T-helper 17 cell (primary cell): ENCODE measurements at regions not wholly inside any gene's neighbourhood (a gene's known extent, or its start where the extent isn't known, plus 50 kb on each side); places are given as distances from the start of the nearest gene placed in this dataset.
"Not testable (repeated sequence)": the region's sequence is repeated elsewhere in the genome, so short reads cannot be mapped to it uniquely, and the experiment has no call there.

ENCODE experiments used
- ATAC-seq: fragments of 150-1000 bp; cut with Tn5 transposase; 2 replicates; pipeline ENCODE4 v1.10.0; 2021; ENCODE audit warnings: mild to moderate bottlenecking, moderate library complexity
- DNase-seq, 3 donors: peaks; one replicate each; pipeline versions ENCODE4 v3.0.0 to v3.0.0-alpha.2; 2020 to 2021
- H3K9me3 ChIP-seq: one replicate; pipeline ENCODE4 v1.7.0; 2013; ENCODE audit warnings: low read length, mild to moderate bottlenecking; ENCODE audit not compliant: control insufficient read depth, poor library complexity, severe bottlenecking
- H3K27ac Mint-ChIP-seq: one replicate; pipeline ENCODE4 v1.8.0; 2022; ENCODE audit warnings: mild to moderate bottlenecking, moderate library complexity, mixed read lengths
- H3K27me3 Mint-ChIP-seq: one replicate; pipeline ENCODE4 v1.8.0; 2022; ENCODE audit warnings: mixed read lengths
- H3K36me3 Mint-ChIP-seq: one replicate; pipeline ENCODE4 v1.8.0; 2022; ENCODE audit warnings: low read depth, mixed read lengths
- H3K4me1 Mint-ChIP-seq: one replicate; pipeline ENCODE4 v1.8.0; 2022; ENCODE audit warnings: mild to moderate bottlenecking, mixed read lengths
- H3K4me3 Mint-ChIP-seq: one replicate; pipeline ENCODE4 v1.8.0; 2022; ENCODE audit warnings: mild to moderate bottlenecking, moderate library complexity, mixed read lengths

DNA sequence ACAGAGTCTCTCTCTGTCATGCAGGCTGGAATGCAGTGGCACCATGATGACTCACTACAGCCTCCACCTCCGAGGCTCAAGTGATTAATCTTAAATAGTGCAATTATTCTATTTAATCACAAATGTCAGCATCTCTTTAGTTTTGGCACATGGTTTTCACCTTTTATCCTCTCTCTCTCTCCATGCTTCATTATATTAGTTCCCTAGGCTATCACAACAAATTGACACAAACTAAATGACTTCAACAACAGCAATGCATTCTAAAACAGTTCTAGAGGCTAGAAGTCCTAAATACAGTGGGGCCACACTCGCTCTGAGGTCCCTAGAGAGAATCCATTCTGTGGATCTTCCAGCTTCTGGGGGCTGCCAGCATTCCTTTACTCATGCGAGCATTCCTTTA is 178.2 kb upstream of the ZNG1F start:
- not testable (repeated sequence) for DNase-seq, H3K4me1 Mint-ChIP-seq, H3K4me3 Mint-ChIP-seq, H3K36me3 Mint-ChIP-seq, H3K27me3 Mint-ChIP-seq, H3K27ac Mint-ChIP-seq, ATAC-seq, H3K9me3 ChIP-seq

DNA sequence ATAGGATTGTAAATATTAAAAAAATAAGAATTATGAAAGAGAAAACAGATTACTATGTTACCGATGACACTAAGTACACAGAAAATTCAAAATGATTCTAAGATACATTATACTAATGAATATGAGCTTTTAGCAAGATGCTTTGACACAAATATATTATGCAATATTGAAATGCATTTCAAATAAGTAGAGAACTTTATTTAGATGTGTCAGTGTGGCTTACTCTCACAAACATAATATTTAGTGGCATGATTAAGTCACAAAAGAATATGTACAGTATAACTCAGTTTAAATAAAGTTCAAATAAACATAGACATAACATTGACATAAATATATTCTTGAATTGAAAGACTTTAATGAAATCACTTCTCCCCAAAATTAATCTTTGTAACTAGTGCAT is 172.7 kb upstream of the ZNG1F start:
- H3K9me3 ChIP-seq, DNase-seq, H3K4me1 Mint-ChIP-seq, H3K36me3 Mint-ChIP-seq, ATAC-seq, H3K4me3 Mint-ChIP-seq, H3K27ac Mint-ChIP-seq, H3K27me3 Mint-ChIP-seq: not testable (repeated sequence)

DNA sequence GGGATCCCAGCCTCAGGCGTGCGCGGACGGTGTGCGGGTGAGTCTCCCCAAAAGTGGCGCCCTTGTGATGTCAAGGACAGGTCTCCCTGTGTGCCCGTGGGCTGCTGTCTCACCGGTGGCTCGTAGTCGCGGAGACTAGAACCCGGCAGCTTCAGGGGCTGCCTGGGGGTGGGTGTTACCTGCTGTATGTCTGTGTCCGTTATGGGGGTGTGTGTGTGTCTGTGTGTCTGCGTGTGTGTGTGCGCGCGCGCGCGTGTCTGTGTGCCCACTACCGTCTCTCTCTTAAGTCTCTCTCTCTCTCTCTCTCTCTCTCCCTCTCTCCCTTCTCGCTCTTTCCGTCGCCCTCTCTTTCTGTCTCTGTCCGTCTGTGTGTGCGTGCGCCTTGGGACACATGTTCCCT is 170.0 kb upstream of the ZNG1F start:
- not testable (repeated sequence) for H3K9me3 ChIP-seq, H3K27me3 Mint-ChIP-seq, H3K4me1 Mint-ChIP-seq, H3K36me3 Mint-ChIP-seq
- peak in 1 of 3 donors; percentile 12 for DNase-seq
- Mint-ChIP-seq H3K4me3 (peak overlapping the region; percentile 97), H3K27ac (peak overlapping the region; percentile 89)
- peak; percentile 50 for ATAC-seq

DNA sequence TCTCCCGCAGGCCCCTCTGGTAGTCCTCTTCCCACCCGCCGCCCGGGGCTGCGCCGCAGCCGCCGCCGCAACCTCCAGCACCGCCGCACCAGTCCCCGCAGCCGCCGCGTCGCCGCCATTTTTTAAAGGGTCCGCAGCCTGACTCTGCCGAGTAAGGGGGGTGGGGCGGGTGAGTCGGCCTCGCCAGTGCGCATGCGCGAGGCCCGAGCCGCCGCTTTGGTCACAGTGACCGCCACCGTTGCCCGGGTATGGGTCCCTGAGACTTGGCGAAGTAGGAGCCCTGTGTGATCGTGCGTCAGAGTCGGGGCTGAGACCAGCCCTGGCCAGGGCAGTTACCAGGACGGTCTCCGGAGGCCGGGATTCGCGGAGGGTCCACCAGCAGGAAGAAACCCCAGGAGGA is 169.6 kb upstream of the ZNG1F start:
- not testable (repeated sequence) for H3K27me3 Mint-ChIP-seq, H3K4me1 Mint-ChIP-seq, H3K9me3 ChIP-seq, ATAC-seq, H3K36me3 Mint-ChIP-seq
- H3K4me3 Mint-ChIP-seq: peak overlapping the region; percentile 97
- peak; percentile 62 to 72 (median 68) for DNase-seq
- peak overlapping the region; percentile 89 for H3K27ac Mint-ChIP-seq

DNA sequence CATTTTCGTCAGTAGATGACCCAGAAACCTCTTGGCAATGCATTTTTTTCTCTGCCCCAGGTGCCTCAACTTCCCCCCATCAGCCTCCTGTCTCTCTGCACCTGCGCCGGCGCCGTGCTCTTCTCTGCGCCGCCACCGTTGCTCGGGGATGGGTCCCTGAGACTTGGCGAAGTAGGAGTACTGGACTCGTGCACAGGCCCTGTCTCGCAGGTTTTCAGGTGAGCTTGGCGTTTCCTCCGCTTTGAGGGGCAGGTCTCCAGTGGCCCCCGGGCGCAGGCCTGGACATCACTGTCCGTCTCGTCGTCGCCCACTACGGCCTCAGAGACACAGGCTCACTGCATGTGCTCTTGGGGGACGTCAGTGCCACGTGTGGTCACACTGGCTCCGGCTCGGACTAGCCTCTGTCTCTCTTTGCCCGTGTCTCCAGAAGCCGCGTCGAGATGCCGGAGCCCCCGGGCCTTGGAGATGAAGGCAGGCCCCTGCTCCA is 168.8 kb upstream of the ZNG1F start:
- H3K27ac Mint-ChIP-seq, H3K9me3 ChIP-seq, H3K4me1 Mint-ChIP-seq, DNase-seq, ATAC-seq, H3K36me3 Mint-ChIP-seq, H3K27me3 Mint-ChIP-seq: not testable (repeated sequence)
- H3K4me3 Mint-ChIP-seq: peak overlapping the region; percentile 78

DNA sequence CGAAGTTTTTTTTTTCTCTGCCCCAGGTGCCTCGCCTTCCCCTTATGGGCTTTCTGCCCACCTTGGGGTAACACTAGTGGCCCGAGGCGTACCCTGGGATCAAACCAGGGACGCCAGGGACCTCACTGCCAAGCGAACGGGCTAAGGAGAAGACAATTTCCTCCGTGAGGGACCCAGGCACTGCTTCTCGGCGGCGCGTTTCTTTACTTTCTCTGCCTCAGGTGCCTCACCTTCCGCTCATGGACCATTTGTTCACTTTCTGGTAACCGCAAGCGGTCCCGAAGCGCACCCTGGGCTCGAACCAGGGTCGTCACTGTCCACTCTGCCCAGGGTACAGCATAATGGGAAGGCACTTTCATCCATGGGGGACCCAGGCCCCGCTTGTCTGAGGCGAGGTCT is 168.2 kb upstream of the ZNG1F start:
- H3K36me3 Mint-ChIP-seq, H3K27me3 Mint-ChIP-seq, ATAC-seq, H3K27ac Mint-ChIP-seq, DNase-seq, H3K9me3 ChIP-seq, H3K4me1 Mint-ChIP-seq: not testable (repeated sequence)
- H3K4me3 Mint-ChIP-seq: peak overlapping the region; percentile 78

DNA sequence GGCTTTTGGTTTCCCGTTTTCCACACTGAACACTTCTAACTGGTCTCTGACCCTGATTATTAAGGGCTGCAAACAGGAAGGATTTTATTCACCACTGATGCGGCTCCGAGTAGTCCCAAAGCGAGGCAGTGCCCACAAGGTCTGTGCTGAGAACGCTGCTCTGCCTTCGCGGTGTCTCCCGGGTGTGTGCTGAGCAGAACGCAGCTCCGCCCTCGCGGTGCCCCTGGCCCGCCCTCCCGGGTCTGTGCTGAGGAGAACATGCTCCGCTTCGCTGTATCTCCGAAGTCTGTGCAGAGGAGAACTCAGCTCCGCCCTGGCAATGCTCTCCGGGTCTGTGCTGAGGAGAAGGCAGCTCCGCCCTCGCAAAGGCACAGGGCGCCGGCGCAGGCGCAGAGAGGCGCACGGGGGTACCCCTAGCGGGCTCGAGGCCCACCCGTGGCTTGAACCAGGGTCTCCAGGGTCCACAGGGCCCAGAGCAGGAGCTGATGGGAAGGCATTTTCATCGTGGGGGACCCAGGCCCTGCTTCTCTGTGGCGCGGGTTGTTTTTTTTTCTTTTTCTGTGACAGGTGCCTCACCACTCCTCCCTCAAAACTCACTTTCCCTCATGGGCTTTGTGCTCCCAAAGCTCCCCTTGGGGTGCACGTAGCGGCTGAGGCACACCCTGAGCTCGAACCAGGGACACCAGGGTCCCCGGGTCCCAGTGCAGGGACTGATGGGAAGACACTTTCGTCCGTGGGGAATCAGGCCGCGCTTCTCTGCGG is 167.7 kb upstream of the ZNG1F start:
- H3K27me3 Mint-ChIP-seq, H3K9me3 ChIP-seq, H3K4me1 Mint-ChIP-seq, H3K27ac Mint-ChIP-seq, H3K36me3 Mint-ChIP-seq: not testable (repeated sequence)
- ATAC-seq: peak; percentile 94
- peak; percentile 64 to 76 (median 72) for DNase-seq
- H3K4me3 Mint-ChIP-seq: peak overlapping the region; percentile 78

DNA sequence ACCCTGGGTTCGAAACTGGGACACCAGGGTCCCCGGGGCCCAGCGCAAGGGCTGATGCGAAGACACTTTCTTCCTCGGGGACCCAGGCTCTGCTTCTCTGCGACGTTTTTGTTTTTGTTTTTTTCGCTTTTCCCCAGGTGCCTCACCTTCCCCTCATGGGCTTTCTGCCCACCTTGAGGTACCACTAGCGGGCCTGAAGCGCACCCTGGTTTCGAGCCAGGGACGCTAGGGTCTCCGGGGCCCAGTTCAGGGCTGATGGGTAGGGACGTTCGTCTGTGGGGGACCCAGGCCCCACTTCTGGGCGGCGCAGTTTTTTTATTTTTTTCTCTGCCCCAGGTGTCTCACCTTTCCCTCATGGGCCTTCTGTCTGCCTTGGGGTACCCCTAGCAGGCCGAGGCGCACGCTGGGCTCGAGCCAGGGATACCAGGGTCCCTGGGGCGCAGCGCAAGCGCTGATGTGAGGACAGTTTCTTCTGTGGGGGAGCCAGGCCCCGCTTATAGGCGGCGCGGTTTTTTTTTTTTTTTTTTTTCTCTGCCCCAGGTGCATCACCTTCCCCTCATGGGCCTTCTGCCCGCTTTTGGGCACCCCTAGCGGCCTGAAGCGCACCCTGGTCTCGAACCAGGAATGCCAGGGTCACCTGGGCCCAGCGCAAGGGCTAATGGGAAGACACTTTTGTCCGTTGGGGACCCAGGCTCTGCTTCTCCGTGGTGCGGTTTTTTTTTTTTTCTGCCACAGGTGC is 166.8 kb upstream of the ZNG1F start:
- not testable (repeated sequence) for H3K4me1 Mint-ChIP-seq, H3K27me3 Mint-ChIP-seq, H3K27ac Mint-ChIP-seq, H3K36me3 Mint-ChIP-seq, H3K4me3 Mint-ChIP-seq, DNase-seq, H3K9me3 ChIP-seq
- ATAC-seq: peak; percentile 44

DNA sequence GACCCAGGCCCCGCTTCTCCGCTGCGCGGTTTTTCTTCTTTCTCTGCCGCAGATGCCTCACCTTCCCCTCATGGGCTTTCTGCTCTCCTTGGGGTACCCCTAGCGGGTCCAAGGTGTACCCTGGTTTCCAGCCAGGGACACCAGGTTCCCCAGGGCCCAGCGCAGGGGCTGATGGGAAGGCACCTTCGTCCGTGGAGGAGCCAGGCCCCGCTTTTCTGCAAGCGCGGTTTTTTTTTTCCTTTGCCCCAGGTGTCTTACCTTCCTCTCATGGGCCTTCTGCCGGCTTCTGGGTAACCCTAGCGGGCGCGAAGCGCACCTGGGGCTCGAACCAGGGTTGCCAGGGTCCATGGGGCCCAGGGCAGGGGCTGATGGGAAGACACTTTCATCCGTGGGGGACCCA is 165.9 kb upstream of the ZNG1F start:
- H3K36me3 Mint-ChIP-seq, H3K4me1 Mint-ChIP-seq, ATAC-seq, H3K27me3 Mint-ChIP-seq, H3K9me3 ChIP-seq, DNase-seq: not testable (repeated sequence)
- Mint-ChIP-seq H3K27ac (peak overlapping the region; percentile 77), H3K4me3 (peak overlapping the region; percentile 83)

DNA sequence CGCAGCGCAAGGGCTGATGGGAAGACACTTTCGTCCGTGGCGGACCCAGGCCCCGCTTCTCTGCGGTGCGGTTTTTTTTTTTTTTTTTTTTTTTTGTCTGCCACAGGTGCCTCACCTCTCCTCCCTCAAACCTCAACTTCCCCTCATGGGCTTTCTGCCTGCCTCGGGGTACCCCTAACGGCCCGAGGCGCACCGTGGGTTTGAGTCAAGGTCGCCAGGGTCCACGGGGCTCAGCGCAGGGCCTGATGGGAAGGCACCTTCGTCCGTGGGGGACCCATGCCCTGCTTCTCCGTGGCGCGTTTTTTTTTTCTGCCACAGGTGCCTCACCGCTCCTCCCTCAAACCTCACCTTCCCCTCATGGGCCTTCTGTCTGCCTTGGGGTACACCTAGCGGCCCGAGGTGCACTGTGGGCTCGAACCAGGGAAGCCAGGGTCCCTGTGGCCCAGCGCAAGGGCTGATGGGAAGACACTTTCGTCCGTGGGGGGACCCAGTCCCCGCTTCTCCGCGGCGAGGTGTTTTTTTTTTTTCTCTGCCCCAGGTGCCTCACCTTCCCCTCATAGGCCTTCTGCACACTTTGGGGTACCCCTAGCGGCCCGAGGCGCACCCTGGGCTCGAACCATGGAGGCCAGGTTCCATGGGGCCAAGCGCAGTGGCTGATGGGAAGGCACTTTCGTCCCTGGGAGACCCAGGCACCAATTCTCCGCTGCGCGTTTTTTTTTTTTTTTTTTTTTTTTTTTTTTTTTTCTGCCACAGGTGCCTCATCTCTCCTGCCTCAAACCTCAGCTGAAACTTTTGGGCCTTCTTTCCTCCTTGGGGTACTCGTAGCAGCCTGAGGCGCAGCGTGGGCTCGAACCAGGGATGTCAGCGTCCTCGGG is 165.2 kb upstream of the ZNG1F start:
- H3K27me3 Mint-ChIP-seq, DNase-seq, H3K36me3 Mint-ChIP-seq, H3K4me1 Mint-ChIP-seq, H3K9me3 ChIP-seq: not testable (repeated sequence)
- ATAC-seq: peak; percentile 31
- H3K4me3 Mint-ChIP-seq: peak overlapping the region; percentile 83
- H3K27ac Mint-ChIP-seq: peak overlapping the region; percentile 77

DNA sequence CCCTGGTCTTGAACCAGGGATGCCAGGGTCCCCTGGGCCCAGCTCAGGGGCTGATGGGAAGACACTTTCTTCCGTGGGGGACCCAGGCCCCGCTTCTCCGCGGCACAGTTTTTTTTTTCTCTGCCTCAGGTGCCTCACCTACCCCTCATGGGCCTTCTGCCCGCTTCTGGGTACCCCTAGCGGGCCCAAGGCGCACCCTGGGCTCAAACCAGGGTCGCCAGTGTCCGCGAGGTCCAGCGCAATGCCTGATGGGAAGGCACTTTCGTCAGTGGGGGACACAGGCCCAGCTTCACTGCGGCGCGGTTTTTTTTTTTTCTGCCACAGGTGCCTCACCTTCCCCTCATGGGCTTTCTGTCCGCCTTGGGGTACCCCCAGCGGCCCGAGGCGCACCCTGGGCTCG is 163.9 kb upstream of the ZNG1F start:
- H3K4me3 Mint-ChIP-seq, H3K4me1 Mint-ChIP-seq, DNase-seq, H3K9me3 ChIP-seq, ATAC-seq, H3K27me3 Mint-ChIP-seq, H3K27ac Mint-ChIP-seq, H3K36me3 Mint-ChIP-seq: not testable (repeated sequence)

DNA sequence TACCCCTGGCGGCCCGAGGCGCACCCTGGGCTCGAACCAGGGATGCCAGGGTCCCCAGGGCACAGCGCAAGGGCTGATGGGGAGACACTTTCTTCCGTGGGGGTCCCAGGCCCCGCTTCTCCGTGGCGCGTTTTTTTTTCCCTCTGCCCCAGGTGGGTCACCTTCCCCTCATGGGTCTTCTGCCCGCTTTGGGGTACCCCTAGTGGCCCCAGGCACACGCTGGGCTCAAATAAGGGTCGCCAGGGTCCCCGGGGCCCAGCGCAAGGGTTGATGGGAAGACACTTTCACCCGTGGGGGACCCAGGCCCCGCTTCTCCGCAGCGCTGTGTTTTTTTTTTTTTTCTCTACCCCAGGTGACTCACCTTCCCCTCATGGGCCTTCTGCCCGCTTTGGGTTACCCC is 163.3 kb upstream of the ZNG1F start:
- H3K27ac Mint-ChIP-seq, DNase-seq, H3K9me3 ChIP-seq, H3K36me3 Mint-ChIP-seq, ATAC-seq, H3K4me3 Mint-ChIP-seq, H3K27me3 Mint-ChIP-seq, H3K4me1 Mint-ChIP-seq: not testable (repeated sequence)

DNA sequence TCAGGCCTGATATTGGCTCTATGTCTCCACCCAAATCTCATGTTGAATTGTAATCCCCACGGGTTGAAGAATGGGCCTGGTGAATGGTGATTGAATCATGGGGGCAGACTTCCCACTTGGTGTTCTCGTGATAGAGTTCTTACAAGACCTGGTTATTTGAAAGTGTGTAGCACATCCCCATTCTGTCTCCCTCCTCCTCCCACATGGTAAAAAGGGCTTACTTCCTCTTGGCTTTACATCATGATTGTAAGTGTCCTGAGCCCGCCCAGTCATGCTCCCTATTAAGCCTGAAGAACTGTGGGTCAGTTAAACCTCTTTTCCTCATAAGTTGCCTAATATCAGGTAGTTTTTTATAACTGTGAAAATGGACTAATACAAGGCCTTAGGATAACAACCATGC is 158.8 kb upstream of the ZNG1F start:
- not testable (repeated sequence) for H3K27me3 Mint-ChIP-seq, H3K9me3 ChIP-seq, ATAC-seq, H3K4me3 Mint-ChIP-seq, H3K27ac Mint-ChIP-seq, DNase-seq, H3K36me3 Mint-ChIP-seq, H3K4me1 Mint-ChIP-seq
